Esophagus (tissue), 2 donors: ENCODE measurements at regions not wholly inside any gene's neighbourhood (a gene's known extent, or its start where the extent isn't known, plus 50 kb on each side); places are given as distances from the start of the nearest gene placed in this dataset.

ENCODE experiments used
- H3K27ac ChIP-seq, 2 donors: one replicate each; pipeline ENCODE4 v1.5.1; 2013; ENCODE audit warnings: low read depth in 2 of 2, mild to moderate bottlenecking in 2 of 2, inconsistent platforms in 1 of 2, low read length in 1 of 2, moderate library complexity in 1 of 2
- H3K27me3 ChIP-seq, 2 donors: one replicate each; pipeline ENCODE4 v1.6.1; 2013; ENCODE audit warnings: low read length in 2 of 2, control low read depth in 1 of 2, mild to moderate bottlenecking in 1 of 2; ENCODE audit not compliant: insufficient read depth in 2 of 2, control insufficient read depth in 1 of 2
- H3K36me3 ChIP-seq, 2 donors: one replicate each; pipeline ENCODE4 v1.6.1; 2013; ENCODE audit warnings: low read length in 1 of 2; ENCODE audit not compliant: control insufficient read depth in 2 of 2, insufficient read depth in 2 of 2
- H3K4me1 ChIP-seq, 2 donors: one replicate each; pipeline ENCODE4 v1.6.1; 2013; ENCODE audit warnings: low read length in 1 of 2; ENCODE audit not compliant: control insufficient read depth in 2 of 2, insufficient read depth in 2 of 2
- H3K4me3 ChIP-seq, 2 donors: one replicate each; pipeline ENCODE4 v1.5.1; 2013; ENCODE audit warnings: low read length in 2 of 2, mild to moderate bottlenecking in 2 of 2, low read depth in 1 of 2, moderate library complexity in 1 of 2
- H3K9me3 ChIP-seq, 2 donors: one replicate each; pipeline ENCODE4 v1.6.1; 2013; ENCODE audit warnings: mild to moderate bottlenecking in 2 of 2, low read depth in 1 of 2, low read length in 1 of 2, moderate library complexity in 1 of 2; ENCODE audit not compliant: control insufficient read depth in 2 of 2, insufficient read depth in 1 of 2
- WGBS, 2 donors: extraction: QIAGEN DNeasy Blood & Tissue Kit; methylation state at CpG; one replicate each; pipeline ENCODE4 v1.1.7; 2013; 5-methylcytosine and 5-hydroxymethylcytosine counted together
- donor health status: healthy with polysubstance abuse.
- donor health status: Bipolar disorder and iron deficiency.

DNA sequence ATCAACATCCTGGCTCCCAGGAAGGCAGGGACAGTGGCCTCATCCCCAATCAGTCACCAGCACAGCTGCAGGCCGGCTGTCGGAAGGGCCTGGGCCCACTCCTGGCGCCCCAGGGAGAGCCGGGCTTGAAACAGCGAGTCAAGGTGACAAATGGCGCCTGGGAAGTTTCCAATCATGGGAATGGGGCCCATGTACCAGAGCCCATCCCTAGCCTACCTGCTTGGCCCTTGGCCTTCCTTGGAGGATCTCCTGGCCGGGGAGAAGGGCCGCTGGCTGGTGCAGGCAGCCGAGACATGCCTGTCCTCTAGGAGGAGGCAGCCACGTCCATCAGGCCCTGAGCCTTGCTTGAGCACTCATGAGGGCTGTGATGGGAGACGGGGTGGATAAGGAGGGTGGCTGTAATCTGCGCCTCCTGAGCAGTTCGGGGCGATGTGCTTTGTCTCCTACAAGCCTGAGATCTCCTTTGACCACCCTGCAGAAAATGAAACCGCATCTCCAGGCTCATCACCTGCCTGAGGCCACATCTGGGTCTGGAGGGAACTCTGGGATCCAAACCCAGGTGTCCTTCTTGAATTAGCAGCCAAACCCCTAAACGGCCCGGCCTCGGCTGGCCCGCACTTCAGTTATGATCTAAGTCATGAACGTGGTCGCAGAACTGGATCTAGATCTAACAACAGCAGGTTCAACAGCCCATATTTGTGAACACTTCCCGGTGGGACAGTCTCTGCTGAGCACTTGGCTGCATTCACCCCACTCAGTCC, 862.0 kb downstream of the TBC1D22A start:
- no peak overlapping the region for H3K27ac ChIP-seq
- WGBS, 2 donors, result 85 to 86% methylated on average over 22 of the region's 22 CpGs
- no peaks in the 10 kb centered on the region for H3K27me3 ChIP-seq
- no peak overlapping the region for H3K4me3 ChIP-seq
- H3K4me1 ChIP-seq, result peaks cover 0 to 11% of the 10 kb centered on the region in 2 donors
- no peaks in the 10 kb centered on the region for H3K36me3 ChIP-seq
- H3K9me3 ChIP-seq, result peaks cover 0 to 9% of the 10 kb centered on the region in 2 donors

DNA sequence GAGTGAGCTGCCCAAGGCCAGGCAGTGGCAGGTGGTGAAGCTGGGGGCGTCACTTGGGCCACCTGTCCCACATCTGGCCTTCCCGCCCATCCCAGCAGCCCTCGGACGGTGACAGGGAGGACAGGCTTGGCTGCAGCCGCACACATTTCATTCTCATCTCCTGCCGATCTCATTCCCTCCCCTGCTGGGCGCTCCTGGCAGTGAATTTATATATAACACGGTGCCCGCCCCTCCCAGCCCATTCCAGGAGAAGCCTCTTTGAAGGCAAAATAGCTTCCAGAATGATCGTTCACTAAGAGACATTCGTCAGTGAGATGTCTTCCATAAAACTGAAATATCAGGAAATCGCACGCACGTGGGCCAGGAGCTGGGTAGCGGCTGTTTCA, 861.3 kb downstream of the TBC1D22A start:
- H3K36me3 ChIP-seq, result no peaks in the 10 kb centered on the region
- H3K27me3 ChIP-seq, result no peaks in the 10 kb centered on the region
- 74 to 80% methylated on average over 14 to 15 of the region's 15 CpGs for WGBS, 2 donors
- H3K9me3 ChIP-seq, result peaks cover 0 to 6% of the 10 kb centered on the region in 2 donors
- H3K4me3 ChIP-seq, result no peak overlapping the region
- H3K27ac ChIP-seq, result no peak overlapping the region
- peaks cover 0 to 10% of the 10 kb centered on the region in 2 donors for H3K4me1 ChIP-seq

DNA sequence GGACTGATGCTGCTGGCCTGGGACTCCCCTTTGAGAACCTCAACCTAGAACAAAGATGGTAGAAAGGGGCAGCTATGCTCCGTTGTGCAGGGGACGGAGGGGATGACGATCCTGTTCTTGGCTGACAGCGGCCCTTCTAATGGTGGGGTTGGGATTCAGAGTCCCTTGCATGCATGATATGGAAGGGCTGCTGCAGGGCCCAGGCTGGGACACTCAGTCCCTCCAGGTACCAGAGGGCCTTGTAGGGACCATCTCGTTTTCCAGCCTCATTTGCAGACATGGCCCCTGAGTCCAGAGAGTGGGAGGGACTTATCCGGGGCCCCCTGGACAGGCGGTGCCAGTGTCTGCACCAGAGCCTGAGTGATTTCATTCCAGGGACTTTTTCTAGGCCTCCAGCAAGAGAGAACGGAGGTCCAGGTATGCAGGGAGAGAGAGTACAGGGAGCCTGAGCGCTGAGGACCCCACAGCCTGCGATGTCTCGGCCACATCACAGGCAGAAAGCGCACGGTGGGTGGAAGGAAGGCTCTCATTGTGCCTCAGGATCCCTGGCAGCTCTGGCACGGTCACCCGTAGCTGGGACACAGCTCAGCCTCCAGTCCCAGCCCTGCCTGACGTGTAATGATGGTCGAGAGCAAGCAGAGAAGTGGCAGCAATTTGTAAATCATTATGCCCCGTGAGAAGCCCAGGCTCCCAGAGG, 860.8 kb downstream of the TBC1D22A start:
- Histone ChIP-seq H3K9me3 (peaks cover 0 to 2% of the 10 kb centered on the region in 2 donors), H3K36me3 (no peaks in the 10 kb centered on the region), H3K27ac (no peak overlapping the region), H3K27me3 (no peaks in the 10 kb centered on the region), H3K4me1 (peaks cover 0 to 6% of the 10 kb centered on the region in 2 donors), H3K4me3 (no peak overlapping the region)
- 80 to 83% methylated on average over 18 of the region's 18 CpGs for WGBS, 2 donors

DNA sequence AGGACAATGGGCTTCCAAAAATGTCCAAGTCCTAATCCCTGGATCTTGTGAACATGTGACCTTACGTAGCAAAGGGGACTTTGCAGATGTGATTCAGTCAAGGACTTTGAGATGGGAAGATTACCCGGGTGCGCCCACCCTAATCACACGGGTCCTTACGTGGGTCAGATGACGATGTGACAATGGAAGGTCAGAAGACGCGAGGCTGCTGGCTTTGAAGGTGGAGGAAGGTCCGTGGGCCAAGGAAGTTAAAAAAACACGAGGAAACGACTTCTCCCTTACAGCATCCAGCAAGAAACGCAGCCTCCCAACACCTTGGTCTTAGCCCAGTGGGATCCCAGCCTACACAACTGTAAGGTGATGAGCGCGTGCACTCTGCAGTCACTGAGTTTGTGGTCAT, 860.1 kb downstream of the TBC1D22A start:
- no peak overlapping the region for H3K4me3 ChIP-seq
- H3K4me1 ChIP-seq, result peaks cover 0 to 6% of the 10 kb centered on the region in 2 donors
- 81 to 84% methylated on average over 14 of the region's 14 CpGs for WGBS, 2 donors
- no peak overlapping the region for H3K27ac ChIP-seq
- H3K9me3 ChIP-seq, result no peaks in the 10 kb centered on the region
- H3K36me3 ChIP-seq, result no peaks in the 10 kb centered on the region
- H3K27me3 ChIP-seq, result no peaks in the 10 kb centered on the region

DNA sequence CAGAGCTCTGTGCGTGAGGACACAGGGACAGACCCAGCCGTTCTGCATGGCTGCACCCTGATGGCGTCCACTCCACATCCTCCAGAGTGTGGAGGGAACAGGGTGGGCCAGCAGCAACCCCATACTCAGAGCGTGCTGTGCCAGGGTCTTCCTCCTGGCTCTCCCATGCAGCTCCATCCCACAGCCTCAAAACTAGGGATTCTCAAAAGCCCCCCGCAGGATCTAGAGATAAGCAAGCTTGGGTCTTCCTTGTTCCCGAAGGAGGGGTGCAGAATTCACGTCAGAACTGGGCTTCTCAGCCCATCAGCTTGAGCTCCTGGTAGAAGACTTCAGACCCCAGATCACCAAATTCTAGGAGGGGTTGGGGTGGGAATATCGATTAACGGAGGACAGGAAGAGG, 858.8 kb downstream of the TBC1D22A start:
- 78 to 81% methylated on average over 9 of the region's 9 CpGs for WGBS, 2 donors
- H3K27me3 ChIP-seq, result no peaks in the 10 kb centered on the region
- peaks cover 0 to 3% of the 10 kb centered on the region in 2 donors for H3K4me1 ChIP-seq

DNA sequence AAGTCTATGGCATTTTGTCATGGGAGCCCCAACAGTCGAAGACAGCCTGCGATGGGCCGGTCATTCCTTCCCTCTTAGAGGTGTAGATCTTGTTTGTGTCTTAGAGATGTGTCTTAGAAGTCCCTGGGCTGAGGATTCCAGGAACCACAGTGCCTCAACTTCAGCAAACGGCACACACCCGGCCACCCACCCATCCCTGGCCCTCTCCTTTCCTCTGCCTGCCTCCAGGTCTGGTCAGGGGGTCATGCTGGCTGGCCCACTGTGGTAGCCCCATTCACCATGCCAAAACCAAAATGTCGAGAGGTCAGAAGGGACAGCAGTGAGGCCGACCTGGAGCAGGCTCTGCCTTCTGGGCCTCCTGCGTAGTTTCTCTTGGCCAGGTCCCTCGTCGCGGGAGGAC, 857.9 kb downstream of the TBC1D22A start:
- H3K27me3 ChIP-seq, result no peaks in the 10 kb centered on the region
- H3K4me3 ChIP-seq, result no peak overlapping the region
- no peaks in the 10 kb centered on the region for H3K9me3 ChIP-seq
- no peak overlapping the region for H3K27ac ChIP-seq
- H3K36me3 ChIP-seq, result no peaks in the 10 kb centered on the region
- 89% methylated on average over 11 of the region's 11 CpGs for WGBS, 2 donors
- peaks cover 0 to 3% of the 10 kb centered on the region in 2 donors for H3K4me1 ChIP-seq

More for the DNA sequence above, 858.8 kb downstream of the TBC1D22A start:
- H3K36me3 ChIP-seq, result no peaks in the 10 kb centered on the region
- no peaks in the 10 kb centered on the region for H3K9me3 ChIP-seq
- H3K27ac ChIP-seq, result no peak overlapping the region
- no peak overlapping the region for H3K4me3 ChIP-seq

DNA sequence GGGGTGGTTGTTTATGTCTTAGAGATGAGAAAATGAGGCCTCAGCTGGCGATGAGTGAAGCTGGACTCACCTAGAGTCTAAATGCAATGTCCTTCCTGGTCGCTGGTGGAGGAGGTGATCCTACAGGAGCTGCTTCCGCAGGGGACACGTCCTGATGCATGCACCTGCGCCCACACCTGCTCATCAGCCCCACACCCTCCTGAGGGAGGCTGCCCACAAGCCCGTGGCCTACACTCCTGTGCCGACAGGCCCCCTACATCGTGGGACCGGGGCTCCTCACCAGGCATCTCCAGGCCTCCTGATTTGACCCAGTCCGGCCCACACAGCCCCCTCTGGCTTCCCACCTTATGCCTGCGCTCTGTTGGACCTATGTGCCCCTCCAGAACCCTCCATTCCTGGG, 857.2 kb downstream of the TBC1D22A start:
- Histone ChIP-seq H3K4me1 (peaks cover 0 to 3% of the 10 kb centered on the region in 2 donors), H3K27ac (no peak overlapping the region), H3K27me3 (no peaks in the 10 kb centered on the region), H3K36me3 (no peaks in the 10 kb centered on the region), H3K9me3 (no peaks in the 10 kb centered on the region), H3K4me3 (no peak overlapping the region)
- 78 to 80% methylated on average over 11 of the region's 11 CpGs for WGBS, 2 donors

DNA sequence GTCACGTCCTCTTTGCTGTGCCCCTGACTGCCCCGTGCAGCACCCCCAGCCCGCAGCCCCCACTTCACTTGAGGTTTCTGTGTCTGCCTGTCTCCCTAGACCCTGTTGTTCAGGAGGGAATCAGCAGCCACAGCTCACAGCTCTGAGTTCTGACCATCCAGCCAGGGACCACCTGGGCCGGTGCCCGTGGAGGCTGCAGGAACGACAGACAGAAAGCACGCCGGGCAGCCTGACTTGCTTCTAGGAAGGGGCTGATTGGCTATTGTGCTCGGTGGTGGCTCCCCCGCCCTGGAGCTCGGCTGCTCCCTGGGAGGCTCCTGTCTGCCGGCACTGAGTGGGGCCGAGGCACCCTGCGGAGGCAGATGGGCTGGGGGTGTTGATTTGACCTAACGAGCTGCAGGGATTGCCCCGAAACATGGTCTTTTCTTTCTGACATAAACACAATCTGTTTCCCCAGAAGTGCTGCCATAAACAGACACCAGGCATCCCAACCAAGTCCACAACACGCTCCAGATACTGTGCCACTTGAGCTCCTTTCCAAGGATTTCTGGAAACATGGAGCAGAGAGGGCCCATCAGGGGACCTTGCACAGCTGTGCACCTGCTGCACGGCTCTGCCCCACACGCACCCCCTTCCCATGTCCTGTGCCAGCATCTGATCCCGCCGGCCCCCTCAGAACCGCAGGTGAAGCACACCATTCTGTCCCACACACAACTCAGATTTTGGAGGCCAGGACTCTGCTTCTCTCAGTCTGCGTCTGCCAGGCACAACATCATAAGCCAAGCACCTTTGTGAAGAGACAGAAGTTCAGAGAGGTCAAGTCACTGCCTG, 855.9 kb downstream of the TBC1D22A start:
- Histone ChIP-seq H3K4me1 (no peaks in the 10 kb centered on the region), H3K36me3 (no peaks in the 10 kb centered on the region), H3K9me3 (no peaks in the 10 kb centered on the region), H3K27me3 (no peaks in the 10 kb centered on the region), H3K27ac (no peak overlapping the region), H3K4me3 (no peak overlapping the region)
- WGBS, 2 donors, result 34 to 38% methylated on average over 23 of the region's 23 CpGs

DNA sequence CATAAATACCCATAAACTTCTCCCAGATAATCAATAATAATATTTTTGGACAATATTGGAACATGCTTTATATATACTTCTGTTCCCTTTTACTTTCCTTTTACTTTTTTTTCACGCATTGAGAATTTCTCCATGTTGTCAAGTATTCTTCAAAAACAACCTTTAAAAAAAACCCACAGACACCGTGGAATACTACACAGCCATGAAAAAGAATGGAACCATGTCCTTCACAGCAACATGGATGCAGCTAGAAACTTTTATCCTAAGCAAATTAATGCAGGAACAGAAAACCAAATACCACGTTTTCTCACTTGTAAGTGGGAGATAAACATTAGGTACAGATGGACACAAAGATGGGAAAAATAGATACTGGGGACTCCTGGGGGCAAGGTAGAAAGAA, 854.7 kb downstream of the TBC1D22A start:
- Histone ChIP-seq H3K4me1 (no peaks in the 10 kb centered on the region), H3K27ac (no peak overlapping the region), H3K36me3 (no peaks in the 10 kb centered on the region), H3K4me3 (no peak overlapping the region), H3K27me3 (no peaks in the 10 kb centered on the region), H3K9me3 (no peaks in the 10 kb centered on the region)
- WGBS, 2 donors, result 82 to 84% methylated on average over 3 of the region's 3 CpGs
